MCF 10A (cell line): ENCODE measurements at regions not wholly inside any gene's neighbourhood (a gene's known extent, or its start where the extent isn't known, plus 50 kb on each side); places are given as distances from the start of the nearest gene placed in this dataset.

ENCODE experiments used
- BruUV-seq: library from RNA; stranded (reverse); fragments of 400-500 nt; replicated peaks from 2 replicates; lab custom pipeline; 2021; lab: Mats Ljungman, UMichigan
- CTCF ChIA-PET: fragments of 300-600 bp; sonication (Branson Sonifier 250); formaldehyde crosslinking; extraction: SDS; loops from one replicate; lab custom pipeline; 2021; ENCODE audit warnings: antibody characterized with exemption, inconsistent platforms; lab: Yijun Ruan, JAX
- POLR2A ChIA-PET: fragments of 300-600, 350-650 bp; sonication (Branson Sonifier 250); formaldehyde crosslinking; extraction: SDS; loops from one replicate; lab custom pipeline; 2020; ENCODE audit warnings: antibody characterized with exemption, inconsistent platforms; lab: Yijun Ruan, JAX
- DNase-seq: peaks from one replicate; pipeline ENCODE4 v3.0.0-alpha.2; 2018; ENCODE audit not compliant: unreplicated experiment
- H3K27ac Mint-ChIP-seq: one replicate; pipeline ENCODE4 v1.8.0; 2022; ENCODE audit warnings: mild to moderate bottlenecking, low read depth, mixed read lengths; ENCODE audit not compliant: unreplicated experiment
- H3K27me3 Mint-ChIP-seq: one replicate; pipeline ENCODE4 v1.8.0; 2022; ENCODE audit warnings: mixed read lengths; ENCODE audit not compliant: insufficient read depth, unreplicated experiment
- H3K36me3 Mint-ChIP-seq: one replicate; pipeline ENCODE4 v1.8.0; 2022; ENCODE audit warnings: mild to moderate bottlenecking, moderate library complexity, mixed read lengths; ENCODE audit not compliant: insufficient read depth, unreplicated experiment
- H3K4me1 Mint-ChIP-seq: one replicate; pipeline ENCODE4 v1.8.0; 2022; ENCODE audit warnings: mixed read lengths; ENCODE audit not compliant: insufficient read depth, unreplicated experiment
- H3K4me3 Mint-ChIP-seq: one replicate; pipeline ENCODE4 v1.8.0; 2022; ENCODE audit warnings: mild to moderate bottlenecking, moderate library complexity, mixed read lengths; ENCODE audit not compliant: unreplicated experiment
- H3K9me3 Mint-ChIP-seq: one replicate; pipeline ENCODE4 v1.8.0; 2022; ENCODE audit warnings: mixed read lengths; ENCODE audit not compliant: unreplicated experiment
- intact Hi-C: fragments of 100-400 bp; cut with micrococcal nuclease; formaldehyde crosslinking; loops from 2 replicates; pipeline ENCODE4 v1.14.1; 2022
- TF ChIP-seq, protein P1 (sequence below): fragments of 200-600 bp; IDR thresholded peaks from one replicate; pipeline ENCODE4 v1.8.0; 2022; ENCODE audit warnings: antibody characterized with exemption, mild to moderate bottlenecking; ENCODE audit not compliant: unreplicated experiment

DNA sequence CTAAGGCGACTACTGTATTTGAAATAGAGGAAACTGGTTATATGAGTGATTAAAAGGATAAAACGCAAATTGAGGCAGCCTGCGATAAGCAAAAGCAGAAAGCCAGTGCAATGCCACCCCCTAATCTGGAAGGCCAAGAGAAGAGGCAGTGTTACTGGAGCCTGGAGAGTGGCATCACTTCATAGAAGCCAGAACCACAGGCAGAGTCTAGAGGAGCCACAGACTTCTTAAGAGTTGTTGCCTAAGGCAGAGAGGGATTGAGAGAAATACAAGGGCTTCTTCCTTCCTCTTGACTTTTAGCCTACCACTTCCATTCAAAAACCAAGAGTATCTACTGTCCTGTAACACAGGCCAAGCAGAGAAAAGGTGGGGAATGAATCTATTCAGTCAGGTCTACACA is 94.9 kb upstream of the SKAP2 start:
- H3K4me3 Mint-ChIP-seq = no peak overlapping the region
- DNase-seq = no peak
- H3K27ac Mint-ChIP-seq = no peak overlapping the region
- POLR2A ChIA-PET = interaction anchor here (0.6 to 1.7 kb wide), 5 partner anchors 15 to 157 kb away, joined by 3 to 6 read pairs (median 4); partner anchors contain the start of gene SKAP2
- no peaks in the 10 kb centered on the region for H3K9me3 Mint-ChIP-seq
- no peaks in the 10 kb centered on the region for H3K36me3 Mint-ChIP-seq
- peaks cover 14% of the 10 kb centered on the region for H3K4me1 Mint-ChIP-seq
- TF ChIP-seq, protein P1, sequence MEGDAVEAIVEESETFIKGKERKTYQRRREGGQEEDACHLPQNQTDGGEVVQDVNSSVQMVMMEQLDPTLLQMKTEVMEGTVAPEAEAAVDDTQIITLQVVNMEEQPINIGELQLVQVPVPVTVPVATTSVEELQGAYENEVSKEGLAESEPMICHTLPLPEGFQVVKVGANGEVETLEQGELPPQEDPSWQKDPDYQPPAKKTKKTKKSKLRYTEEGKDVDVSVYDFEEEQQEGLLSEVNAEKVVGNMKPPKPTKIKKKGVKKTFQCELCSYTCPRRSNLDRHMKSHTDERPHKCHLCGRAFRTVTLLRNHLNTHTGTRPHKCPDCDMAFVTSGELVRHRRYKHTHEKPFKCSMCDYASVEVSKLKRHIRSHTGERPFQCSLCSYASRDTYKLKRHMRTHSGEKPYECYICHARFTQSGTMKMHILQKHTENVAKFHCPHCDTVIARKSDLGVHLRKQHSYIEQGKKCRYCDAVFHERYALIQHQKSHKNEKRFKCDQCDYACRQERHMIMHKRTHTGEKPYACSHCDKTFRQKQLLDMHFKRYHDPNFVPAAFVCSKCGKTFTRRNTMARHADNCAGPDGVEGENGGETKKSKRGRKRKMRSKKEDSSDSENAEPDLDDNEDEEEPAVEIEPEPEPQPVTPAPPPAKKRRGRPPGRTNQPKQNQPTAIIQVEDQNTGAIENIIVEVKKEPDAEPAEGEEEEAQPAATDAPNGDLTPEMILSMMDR = no peak
- intact Hi-C loops = loop anchor here (1.0 to 5.0 kb wide), 2 partner anchors 96 to 138 kb away; partner anchors contain the start of gene HOXA1
- CTCF ChIA-PET = interaction anchor here (0.8 to 1.0 kb wide), 2 partner anchors 71 to 138 kb away, joined by 3 read pairs; no protein-coding TSS in a partner anchor
- TSS peak; percentile 71 for BruUV-seq
- H3K27me3 Mint-ChIP-seq = no peaks in the 10 kb centered on the region

DNA sequence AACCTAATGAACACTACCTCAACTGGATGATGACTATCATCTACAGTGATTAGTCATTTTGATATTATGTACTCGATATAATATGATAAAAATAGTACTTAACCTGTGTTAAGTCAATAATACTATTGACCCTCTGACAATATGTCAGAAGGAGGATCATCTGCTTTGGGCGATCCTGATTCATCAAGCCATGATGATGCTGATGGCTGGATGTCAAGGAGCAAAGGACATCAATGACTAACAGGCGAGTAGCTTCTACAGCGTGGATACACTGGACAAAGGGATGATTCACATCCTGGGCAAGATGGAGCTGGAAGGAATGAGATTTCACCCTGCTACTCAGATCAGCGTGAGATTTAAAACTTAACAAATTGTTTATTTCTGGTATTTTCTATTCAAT is 94.4 kb upstream of the SKAP2 start:
- peak; percentile 85 for DNase-seq
- H3K36me3 Mint-ChIP-seq = no peaks in the 10 kb centered on the region
- H3K27me3 Mint-ChIP-seq = no peaks in the 10 kb centered on the region
- ChIA-PET CTCF (interaction anchor here (0.8 to 1.0 kb wide), 2 partner anchors 71 to 138 kb away, joined by 3 read pairs; no protein-coding TSS in a partner anchor), POLR2A (interaction anchor here (0.6 to 1.7 kb wide), 5 partner anchors 15 to 157 kb away, joined by 3 to 6 read pairs (median 4); partner anchors contain the start of gene SKAP2)
- intact Hi-C loops = loop anchor here (1.0 to 5.0 kb wide), 2 partner anchors 96 to 138 kb away; partner anchors contain the start of gene HOXA1
- H3K9me3 Mint-ChIP-seq = no peaks in the 10 kb centered on the region
- peaks cover 14% of the 10 kb centered on the region for H3K4me1 Mint-ChIP-seq
- TF ChIP-seq, protein P1 = no peak
- no TSS peak for BruUV-seq
- no peak overlapping the region for H3K4me3 Mint-ChIP-seq
- H3K27ac Mint-ChIP-seq = no peak overlapping the region

DNA sequence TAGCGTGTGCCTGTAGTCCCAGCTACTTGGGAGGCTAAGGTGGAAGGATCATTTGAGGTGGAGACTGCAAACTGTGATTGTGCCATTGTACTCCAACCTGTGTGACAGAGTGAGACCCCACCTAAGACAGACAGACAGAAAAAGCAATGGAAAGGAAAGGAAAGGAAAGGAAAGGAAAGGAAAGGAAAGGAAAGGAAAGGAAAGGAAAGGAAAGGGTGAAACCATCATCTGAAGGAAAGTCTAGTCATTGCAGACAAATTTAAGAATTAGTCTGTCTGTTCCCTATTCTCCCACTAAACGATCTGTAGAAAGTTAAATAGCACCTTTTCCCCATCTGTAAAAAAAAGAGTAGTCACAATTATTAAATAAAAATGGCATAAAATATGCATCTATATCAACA is 91.1 kb upstream of the SKAP2 start:
- Mint-ChIP-seq H3K4me1 (peaks cover 14% of the 10 kb centered on the region), H3K27ac (no peak overlapping the region), H3K4me3 (no peak overlapping the region), H3K27me3 (no peaks in the 10 kb centered on the region), H3K36me3 (no peaks in the 10 kb centered on the region), H3K9me3 (no peaks in the 10 kb centered on the region)
- intact Hi-C loops = loop anchor here (5.0 kb wide), 1 partner anchor 142 kb away; the partner anchor contains the start of gene HOXA1
- TF ChIP-seq, protein P1 = no peak
- no peak for DNase-seq
- CTCF ChIA-PET = no interaction called here
- no TSS peak for BruUV-seq
- POLR2A ChIA-PET = interaction anchor here (0.6 kb wide), 1 partner anchor 100 kb away, joined by 3 read pairs; no protein-coding TSS in a partner anchor

DNA sequence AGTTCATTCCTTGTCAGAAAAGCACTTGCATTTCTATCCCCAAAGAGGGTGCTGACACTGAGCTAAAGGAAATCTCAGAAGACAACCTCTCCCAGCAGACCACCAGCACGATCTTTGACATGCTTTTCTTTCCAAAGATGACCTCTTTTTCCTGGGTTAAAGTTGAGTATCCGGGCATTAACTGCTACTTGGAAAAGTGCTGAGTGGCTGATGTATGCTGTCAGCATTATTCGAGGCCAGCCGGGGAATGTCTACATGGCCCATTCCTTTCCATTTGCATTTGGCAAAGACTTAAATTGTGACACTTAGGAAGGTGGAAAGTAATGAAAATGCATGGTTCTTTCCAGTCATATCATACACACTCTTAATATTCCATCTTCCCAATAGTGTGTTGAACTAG is 90.6 kb upstream of the SKAP2 start:
- BruUV-seq = no TSS peak
- ChIA-PET POLR2A (interaction anchor here (0.6 kb wide), 1 partner anchor 100 kb away, joined by 3 read pairs; no protein-coding TSS in a partner anchor), CTCF (interaction anchor here (0.6 kb wide), 1 partner anchor 12 kb away, joined by 3 read pairs; no protein-coding TSS in a partner anchor)
- no peaks in the 10 kb centered on the region for H3K9me3 Mint-ChIP-seq
- H3K4me1 Mint-ChIP-seq = peaks cover 14% of the 10 kb centered on the region
- no peaks in the 10 kb centered on the region for H3K36me3 Mint-ChIP-seq
- no peaks in the 10 kb centered on the region for H3K27me3 Mint-ChIP-seq
- intact Hi-C loops = loop anchor here (5.0 kb wide), 1 partner anchor 142 kb away; the partner anchor contains the start of gene HOXA1
- H3K4me3 Mint-ChIP-seq = no peak overlapping the region
- TF ChIP-seq, protein P1 = no peak
- no peak overlapping the region for H3K27ac Mint-ChIP-seq
- no peak for DNase-seq
